Amygdala (tissue), 56 donors: ENCODE measurements at regions not wholly inside any gene's neighbourhood (a gene's known extent, or its start where the extent isn't known, plus 50 kb on each side); places are given as distances from the start of the nearest gene placed in this dataset.

Source experiments
- DNase-seq, 56 donors: peaks; one replicate each; lab custom pipeline; 2025; lab: John Stamatoyannopoulos, UW

- no peak for DNase-seq
Measured at GRCh38 chr14:40312296-40312695, 880.1 kb upstream of the FBXO33 start.

DNA sequence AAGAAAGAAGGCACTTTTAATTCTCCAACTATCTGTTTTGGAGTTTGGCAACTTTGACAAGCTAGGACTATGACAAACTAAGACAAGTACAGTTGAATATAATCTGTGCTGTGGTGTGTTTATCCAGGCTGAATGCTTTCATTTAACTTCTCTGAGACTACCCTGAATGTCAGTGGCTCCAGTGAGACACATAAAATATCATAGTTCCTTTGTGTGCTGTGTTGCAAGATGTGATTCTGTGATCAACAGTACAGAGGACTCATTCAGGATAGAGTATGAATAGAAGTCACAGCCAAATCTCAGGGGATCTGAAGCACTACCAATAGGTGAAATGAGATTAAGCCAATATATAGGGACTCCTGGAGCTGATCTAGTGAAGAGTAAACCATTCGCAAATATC is 876.9 kb upstream of the FBXO33 start:
- DNase-seq = no peak

GRCh38 chr14:40308240-40308639 is 876.0 kb upstream of the FBXO33 start:
- no peak for DNase-seq

DNA sequence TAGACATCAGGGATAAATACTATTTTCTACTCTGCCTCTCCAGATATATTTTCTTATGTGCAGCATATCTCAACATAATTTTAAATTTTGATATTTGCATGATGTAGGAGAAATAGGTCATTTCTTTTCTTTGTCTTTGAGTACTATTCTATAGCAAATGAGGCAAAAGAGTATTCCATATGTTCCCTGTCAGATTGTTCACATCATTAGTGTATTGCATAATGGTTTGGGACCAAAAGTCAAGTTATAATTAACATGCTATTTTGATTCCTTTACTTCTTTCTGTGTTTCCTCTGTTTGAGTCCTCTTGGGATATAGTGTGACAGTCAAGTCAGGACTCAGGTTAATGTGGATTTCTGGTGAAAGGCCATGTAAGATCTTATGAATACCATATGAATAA is 864.6 kb upstream of the FBXO33 start:
- no peak for DNase-seq

GRCh38 chr14:40292664-40293063 is 860.4 kb upstream of the FBXO33 start:
- DNase-seq = no peak

GRCh38 chr14:40282196-40282595 is 850.0 kb upstream of the FBXO33 start:
- DNase-seq = no peak

DNA sequence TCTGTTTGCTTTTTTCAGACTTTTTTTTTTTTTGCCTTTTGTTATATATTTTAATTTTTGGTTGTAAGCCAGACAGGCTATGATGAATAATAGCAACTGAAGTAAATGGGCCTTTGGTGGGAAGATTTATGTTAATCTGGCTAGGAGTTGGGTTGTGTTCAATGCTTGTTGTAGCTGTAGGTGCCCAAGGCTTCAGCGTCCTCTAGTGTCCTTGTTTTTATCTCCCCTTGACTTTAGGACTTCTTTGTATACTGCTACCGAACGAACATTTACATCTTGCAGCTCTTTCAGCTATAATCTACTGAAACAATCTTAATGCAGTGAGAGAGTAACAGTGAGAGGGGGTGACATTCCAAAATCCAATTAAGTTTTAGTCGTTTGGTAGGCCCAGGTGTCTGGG is 848.4 kb upstream of the FBXO33 start:
- no peak for DNase-seq

DNA sequence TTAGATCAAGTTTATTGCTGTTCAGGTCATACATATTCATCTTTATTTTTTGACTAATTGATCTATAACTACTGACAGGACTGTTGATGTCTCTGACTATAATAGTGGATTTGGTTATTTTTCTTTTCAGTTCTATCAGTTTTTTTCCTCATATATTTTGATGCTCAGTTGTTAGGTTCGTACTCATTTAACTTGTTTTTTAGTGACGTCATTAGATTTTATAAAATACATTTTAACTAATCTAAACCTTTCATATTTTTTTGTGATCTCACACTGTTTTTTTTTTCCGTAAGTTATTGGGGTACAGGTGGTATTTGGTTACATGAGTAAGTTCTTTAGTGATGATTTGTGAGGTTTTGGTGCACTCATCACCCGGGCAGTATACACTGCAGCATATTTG is 841.2 kb upstream of the FBXO33 start:
- DNase-seq = no peak

GRCh38 chr14:40271480-40271879 is 839.2 kb upstream of the FBXO33 start:
- DNase-seq = no peak

GRCh38 chr14:40269436-40269835 is 837.2 kb upstream of the FBXO33 start:
- DNase-seq = no peak

DNA sequence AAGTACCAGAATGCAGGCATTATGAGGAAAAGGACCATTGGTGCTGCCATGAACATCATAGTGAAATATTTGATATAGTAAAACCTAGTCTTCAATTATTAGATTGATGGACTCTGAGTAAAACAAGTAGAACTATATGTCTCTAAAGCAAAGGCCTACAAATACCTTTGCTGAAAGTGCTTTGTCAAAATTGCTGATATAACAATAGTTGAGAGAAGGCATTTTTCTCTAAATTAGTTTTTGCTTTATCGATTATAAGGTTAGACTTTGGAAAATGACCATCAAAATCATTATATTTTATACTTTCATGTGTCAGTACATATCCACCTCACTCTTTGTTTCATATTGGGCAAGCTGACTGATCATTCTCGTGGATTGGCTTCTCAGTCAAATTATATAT is 836.0 kb upstream of the FBXO33 start:
- DNase-seq = no peak

DNA sequence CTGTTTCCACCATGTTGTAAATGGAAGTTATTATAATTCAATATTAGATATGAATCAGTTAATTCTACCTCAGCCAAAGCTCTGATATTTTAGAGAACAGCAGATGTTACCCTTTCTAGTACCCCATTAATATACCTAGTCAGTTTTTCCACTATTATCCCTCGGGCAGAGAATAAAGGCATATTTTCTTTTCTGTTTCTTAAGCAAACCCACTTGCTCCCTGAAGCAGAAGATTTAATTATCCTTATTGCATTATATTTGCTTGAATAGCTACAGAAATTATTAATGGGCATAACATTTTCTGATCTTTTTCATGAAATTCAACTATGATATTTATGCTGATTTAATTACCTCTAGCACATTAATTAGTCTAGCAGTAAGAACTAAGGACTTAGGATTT is 832.9 kb upstream of the FBXO33 start:
- DNase-seq = no peak

GRCh38 chr14:40252817-40253447 is 820.7 kb upstream of the FBXO33 start:
- DNase-seq = no peak

- no peak for DNase-seq
Measured at GRCh38 chr14:40248671-40249070, 816.4 kb upstream of the FBXO33 start.

GRCh38 chr14:40240245-40240859 is 808.1 kb upstream of the FBXO33 start:
- DNase-seq = peak in 1 of 56 donors; percentile 1

GRCh38 chr14:40232302-40232701 is 800.1 kb upstream of the FBXO33 start:
- no peak for DNase-seq

GRCh38 chr14:40229676-40230075 is 797.4 kb upstream of the FBXO33 start:
- no peak for DNase-seq

DNA sequence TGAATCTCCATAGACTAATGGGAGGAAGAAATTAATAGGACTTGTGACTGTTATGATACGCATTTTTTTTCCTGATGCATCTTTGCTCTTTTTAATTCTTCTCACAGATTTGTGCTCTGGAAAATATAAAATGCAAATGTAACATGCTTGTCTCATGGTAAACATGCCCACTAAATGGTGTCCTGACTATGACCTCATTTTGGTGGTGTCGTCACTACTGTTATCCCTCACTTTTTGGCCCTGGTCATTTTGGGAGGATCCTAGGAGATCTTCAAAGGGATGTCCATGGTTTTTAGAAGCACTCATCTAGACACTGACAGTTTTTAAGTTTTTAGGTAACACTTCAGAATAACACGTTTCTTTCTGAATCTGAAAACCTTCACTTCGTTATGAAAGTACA is 790.8 kb upstream of the FBXO33 start:
- no peak for DNase-seq

GRCh38 chr14:40221428-40221827 is 789.2 kb upstream of the FBXO33 start:
- no peak for DNase-seq

- no peak for DNase-seq
Measured at GRCh38 chr14:40219032-40219431, 786.8 kb upstream of the FBXO33 start.

GRCh38 chr14:40218282-40218941 is 786.2 kb upstream of the FBXO33 start:
- no peak for DNase-seq

GRCh38 chr14:40216976-40217375 is 784.7 kb upstream of the FBXO33 start:
- DNase-seq = no peak
